ENCODE measurements at regions not wholly inside any gene's neighbourhood (a gene's known extent, or its start where the extent isn't known, plus 50 kb on each side); places are given as distances from the start of the nearest gene placed in this dataset.

- FAIRE-seq (no peak), DNase-seq (ENCODE audit: insufficient read length) (no peak)
- TF ChIP-seq POLR2AphosphoS5 (IDR thresholded peaks at IDR 0.05; ENCODE audit: low read depth, low read length), result no peak
- TF ChIP-seq POLR2A (IDR thresholded peaks at IDR 0.05; ENCODE audit: low read depth, low read length), result no peak
- no peak for TF ChIP-seq TAF1 (IDR thresholded peaks at IDR 0.05; ENCODE audit: borderline replicate concordance, low read depth, low read length)
Measured at GRCh38 chr18:24819141-24819890, 358.9 kb downstream of the HRH4 start.

DNA sequence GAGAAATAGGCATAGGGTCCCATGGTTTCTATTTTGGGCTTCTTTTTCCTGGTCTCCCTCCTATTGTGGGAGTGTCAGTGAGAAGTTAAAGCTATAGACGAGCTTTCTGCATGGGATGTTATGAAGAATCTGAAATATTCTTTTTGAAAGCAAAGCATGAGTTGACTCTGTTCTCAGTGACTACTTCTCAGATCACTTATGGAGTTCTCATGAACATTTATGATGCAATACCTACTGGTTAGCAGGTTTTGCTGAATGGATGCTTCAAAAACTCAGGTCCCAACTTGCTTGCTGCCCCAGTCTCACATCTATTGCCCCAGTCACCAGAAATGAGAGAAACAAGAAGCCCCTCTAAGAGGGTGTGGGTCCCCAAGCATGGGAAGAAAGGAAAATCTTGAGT is 365.0 kb downstream of the HRH4 start:
- TF ChIP-seq TAF1 (IDR thresholded peaks at IDR 0.05; ENCODE audit: borderline replicate concordance, low read depth, low read length) (no peak), POLR2AphosphoS5 (IDR thresholded peaks at IDR 0.05; ENCODE audit: low read depth, low read length) (no peak), POLR2A (IDR thresholded peaks at IDR 0.05; ENCODE audit: low read depth, low read length) (no peak)
- no peak for FAIRE-seq
- DNase-seq (ENCODE audit: insufficient read length), result no peak

DNA sequence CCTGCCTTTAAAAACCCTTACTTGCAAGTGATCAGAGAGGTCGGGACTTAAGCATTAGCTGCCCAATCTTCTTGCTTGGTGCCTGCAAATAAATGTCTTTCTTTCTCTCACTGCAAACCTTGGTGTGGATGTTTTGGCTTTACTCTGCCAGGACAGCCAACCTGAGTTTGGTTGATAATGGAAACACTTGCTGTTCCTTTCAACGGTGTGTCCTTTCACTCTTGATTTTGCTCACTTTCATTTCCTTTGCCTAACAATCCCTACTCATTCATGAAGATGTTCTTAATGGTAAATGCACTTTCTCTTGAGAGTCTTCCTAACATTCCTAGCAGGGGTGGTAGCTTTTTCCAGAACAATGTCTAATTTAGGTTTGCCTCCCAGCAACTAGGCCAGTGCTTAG is 366.2 kb downstream of the HRH4 start:
- TF ChIP-seq POLR2AphosphoS5 (IDR thresholded peaks at IDR 0.05; ENCODE audit: low read depth, low read length) (no peak), TAF1 (IDR thresholded peaks at IDR 0.05; ENCODE audit: borderline replicate concordance, low read depth, low read length) (no peak), POLR2A (IDR thresholded peaks at IDR 0.05; ENCODE audit: low read depth, low read length) (no peak)
- FAIRE-seq (no peak), DNase-seq (ENCODE audit: insufficient read length) (no peak)

GRCh38 chr18:24827501-24827900 is 367.1 kb downstream of the HRH4 start:
- TF ChIP-seq POLR2AphosphoS5 (IDR thresholded peaks at IDR 0.05; ENCODE audit: low read depth, low read length) (no peak), POLR2A (IDR thresholded peaks at IDR 0.05; ENCODE audit: low read depth, low read length) (no peak), TAF1 (IDR thresholded peaks at IDR 0.05; ENCODE audit: borderline replicate concordance, low read depth, low read length) (no peak)
- DNase-seq (ENCODE audit: insufficient read length), result no peak
- FAIRE-seq, result no peak

DNA sequence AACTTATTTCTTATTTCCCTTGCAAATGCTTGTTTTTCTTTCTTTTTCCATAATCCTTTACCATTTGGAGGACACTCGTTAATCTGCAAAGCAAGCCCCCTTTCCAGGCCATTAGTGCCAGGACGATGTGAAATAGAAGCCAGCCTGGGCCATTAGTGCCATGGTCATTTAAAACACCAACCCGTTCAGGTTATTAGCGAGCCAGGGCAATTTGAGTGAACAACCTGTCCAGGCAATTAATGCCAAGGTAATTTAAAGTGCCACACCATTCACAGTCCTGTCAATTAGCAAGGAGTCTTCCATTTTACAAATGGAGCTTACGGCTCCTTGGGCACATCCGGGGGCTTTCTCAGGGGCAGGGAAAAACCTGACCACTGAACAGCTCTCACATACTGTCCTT is 370.6 kb downstream of the HRH4 start:
- TF ChIP-seq TAF1 (IDR thresholded peaks at IDR 0.05; ENCODE audit: borderline replicate concordance, low read depth, low read length) (no peak), POLR2A (IDR thresholded peaks at IDR 0.05; ENCODE audit: low read depth, low read length) (no peak), POLR2AphosphoS5 (IDR thresholded peaks at IDR 0.05; ENCODE audit: low read depth, low read length) (no peak)
- DNase-seq (ENCODE audit: insufficient read length), result no peak
- FAIRE-seq, result no peak

DNA sequence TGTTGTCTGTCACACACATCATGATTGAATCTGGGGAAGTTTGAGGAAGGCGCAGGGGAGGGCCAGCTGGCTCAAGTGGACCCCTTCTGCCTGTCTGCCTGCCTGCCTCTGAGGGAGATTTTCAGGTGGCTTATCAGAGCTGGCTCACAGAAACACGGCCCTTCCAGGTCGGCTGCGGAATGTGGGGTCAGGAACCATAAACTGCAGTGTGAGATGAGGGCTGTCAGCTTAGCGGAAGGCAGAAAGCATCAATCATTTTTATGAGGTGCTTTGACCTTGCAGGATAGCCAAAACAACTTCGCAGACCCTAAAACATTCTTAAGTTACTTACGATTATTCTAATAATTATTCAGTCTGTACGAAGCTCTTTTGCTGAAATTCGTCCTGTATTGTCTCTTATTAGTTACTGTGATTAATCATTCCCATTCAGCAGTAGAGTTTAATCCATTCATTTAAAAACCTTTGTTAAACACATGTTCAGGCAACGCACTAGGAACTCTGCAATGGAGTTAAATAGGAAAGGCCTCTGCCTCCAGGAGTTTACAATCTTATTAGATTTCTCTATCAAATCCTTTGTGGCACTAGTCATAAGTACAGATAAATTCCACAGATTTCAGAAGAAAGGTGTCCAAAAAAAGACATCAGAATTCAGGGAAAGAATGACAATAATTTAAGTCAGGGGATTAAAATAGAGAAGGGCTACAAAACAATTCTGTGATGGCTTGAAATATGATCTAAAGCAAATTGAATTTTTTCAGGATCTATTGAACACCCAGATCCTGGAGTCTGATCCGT is 371.6 kb downstream of the HRH4 start:
- TF ChIP-seq POLR2A (IDR thresholded peaks at IDR 0.05; ENCODE audit: low read depth, low read length) (no peak), TAF1 (IDR thresholded peaks at IDR 0.05; ENCODE audit: borderline replicate concordance, low read depth, low read length) (no peak), POLR2AphosphoS5 (IDR thresholded peaks at IDR 0.05; ENCODE audit: low read depth, low read length) (no peak)
- no peak for FAIRE-seq
- no peak for DNase-seq (ENCODE audit: insufficient read length)

DNA sequence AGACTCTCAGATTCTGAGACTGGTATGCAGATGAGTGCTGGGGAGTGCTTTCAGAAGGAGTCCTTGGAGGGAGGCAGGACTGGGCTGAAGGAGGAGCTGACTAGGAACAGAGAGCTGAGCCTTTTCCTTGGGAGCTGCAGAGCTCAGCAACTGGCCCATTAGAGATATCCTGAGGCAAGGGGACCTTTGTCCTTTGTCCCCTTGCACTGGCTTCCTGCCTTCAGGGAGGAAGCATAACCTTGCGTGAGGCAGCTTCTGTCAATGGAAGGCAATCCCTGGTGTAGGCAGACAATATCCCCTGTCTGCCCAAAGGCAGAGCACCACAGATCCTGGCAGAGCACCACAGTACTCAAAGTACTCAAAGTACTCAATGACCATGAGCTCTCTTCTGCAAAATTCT is 375.3 kb downstream of the HRH4 start:
- DNase-seq (ENCODE audit: insufficient read length) (no peak), FAIRE-seq (no peak)
- TF ChIP-seq TAF1 (IDR thresholded peaks at IDR 0.05; ENCODE audit: borderline replicate concordance, low read depth, low read length) (no peak), POLR2AphosphoS5 (IDR thresholded peaks at IDR 0.05; ENCODE audit: low read depth, low read length) (no peak), POLR2A (IDR thresholded peaks at IDR 0.05; ENCODE audit: low read depth, low read length) (no peak)

GRCh38 chr18:24837066-24837465 is 376.6 kb downstream of the HRH4 start:
- no peak for DNase-seq (ENCODE audit: insufficient read length)
- no peak for FAIRE-seq
- TF ChIP-seq TAF1 (IDR thresholded peaks at IDR 0.05; ENCODE audit: borderline replicate concordance, low read depth, low read length), result no peak
- no peak for TF ChIP-seq POLR2AphosphoS5 (IDR thresholded peaks at IDR 0.05; ENCODE audit: low read depth, low read length)
- TF ChIP-seq POLR2A (IDR thresholded peaks at IDR 0.05; ENCODE audit: low read depth, low read length), result no peak

DNA sequence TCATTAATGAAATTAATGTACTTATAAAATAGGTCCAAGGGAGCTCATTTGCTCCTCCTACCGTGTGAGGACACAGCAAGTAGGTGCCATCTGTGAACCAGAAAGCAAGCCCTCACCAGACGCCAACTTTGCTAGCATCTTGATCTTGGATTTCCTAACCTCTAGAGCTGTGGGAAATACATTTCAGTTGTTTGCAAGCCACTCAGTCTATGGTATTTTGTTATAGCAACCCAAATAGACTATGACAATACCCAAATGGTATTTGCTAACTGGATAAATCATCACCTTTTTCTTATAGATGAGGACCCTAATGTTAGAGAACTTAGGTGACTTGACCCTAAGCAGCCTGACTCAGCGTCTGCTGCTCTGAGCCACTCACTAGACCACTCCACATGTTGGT is 379.6 kb downstream of the HRH4 start:
- FAIRE-seq (no peak), DNase-seq (ENCODE audit: insufficient read length) (no peak)
- TF ChIP-seq POLR2A (IDR thresholded peaks at IDR 0.05; ENCODE audit: low read depth, low read length) (no peak), POLR2AphosphoS5 (IDR thresholded peaks at IDR 0.05; ENCODE audit: low read depth, low read length) (no peak), TAF1 (IDR thresholded peaks at IDR 0.05; ENCODE audit: borderline replicate concordance, low read depth, low read length) (no peak)

DNA sequence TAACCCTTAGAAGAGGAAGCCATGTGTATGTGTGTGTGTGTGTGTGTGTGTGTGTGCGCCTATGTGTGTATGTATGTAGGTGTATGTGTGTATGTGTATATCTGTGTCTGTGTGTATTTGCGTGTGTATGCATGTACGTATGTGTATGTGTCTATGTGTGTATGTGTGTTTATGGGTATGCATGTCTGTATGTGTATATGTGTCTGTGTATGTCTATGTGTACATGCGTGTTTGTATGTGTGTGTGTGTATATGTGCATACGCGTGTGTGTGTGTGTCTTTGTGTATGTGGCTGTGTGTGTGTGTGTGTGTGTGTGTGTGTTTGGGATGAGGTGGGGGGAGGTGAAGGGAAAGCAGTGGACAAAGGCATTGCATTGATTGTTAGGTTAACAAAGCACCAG is 380.2 kb downstream of the HRH4 start:
- DNase-seq (ENCODE audit: insufficient read length) (no peak), FAIRE-seq (no peak)
- TF ChIP-seq TAF1 (IDR thresholded peaks at IDR 0.05; ENCODE audit: borderline replicate concordance, low read depth, low read length), result no peak
- TF ChIP-seq POLR2AphosphoS5 (IDR thresholded peaks at IDR 0.05; ENCODE audit: low read depth, low read length), result no peak
- TF ChIP-seq POLR2A (IDR thresholded peaks at IDR 0.05; ENCODE audit: low read depth, low read length), result no peak

DNA sequence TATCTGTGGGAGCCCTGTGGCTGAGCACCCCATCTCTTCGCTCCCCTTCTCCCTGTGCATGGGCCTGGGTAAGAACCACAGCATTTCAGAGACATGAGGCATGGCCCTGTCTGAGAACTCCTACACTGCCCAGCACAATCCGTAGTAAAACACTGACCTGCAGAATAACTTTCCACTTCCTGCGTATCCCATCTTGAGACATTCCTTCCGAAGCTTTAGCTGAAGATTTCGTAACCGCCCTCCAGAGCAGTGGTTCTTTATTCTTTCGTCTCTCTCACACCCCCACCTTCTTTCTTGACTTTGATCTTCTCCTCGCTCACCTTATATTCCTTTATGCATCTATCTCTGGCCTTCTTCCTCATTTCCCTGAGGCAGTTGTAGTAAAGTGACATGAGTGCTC is 381.1 kb downstream of the HRH4 start:
- TF ChIP-seq TAF1 (IDR thresholded peaks at IDR 0.05; ENCODE audit: borderline replicate concordance, low read depth, low read length) (no peak), POLR2AphosphoS5 (IDR thresholded peaks at IDR 0.05; ENCODE audit: low read depth, low read length) (no peak), POLR2A (IDR thresholded peaks at IDR 0.05; ENCODE audit: low read depth, low read length) (no peak)
- no peak for FAIRE-seq
- no peak for DNase-seq (ENCODE audit: insufficient read length)

DNA sequence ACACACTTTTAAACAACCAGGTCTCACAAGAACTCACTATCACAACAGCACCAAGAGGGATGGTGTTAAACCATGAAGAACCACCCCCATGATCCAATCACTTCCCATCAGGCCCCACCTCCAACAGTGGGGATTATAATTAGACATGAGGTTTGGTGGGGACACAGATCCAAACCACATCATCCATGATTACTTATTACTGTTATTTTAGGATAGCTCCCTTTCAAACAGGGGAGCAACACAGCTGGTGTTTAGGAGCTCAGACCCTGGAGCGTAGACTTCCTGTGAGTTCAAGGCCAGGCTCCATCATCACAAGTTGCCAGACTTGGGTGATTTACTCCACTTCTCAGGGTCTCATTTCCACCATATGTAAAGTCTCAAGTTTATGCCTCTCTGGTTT is 382.7 kb downstream of the HRH4 start:
- no peak for FAIRE-seq
- TF ChIP-seq POLR2A (IDR thresholded peaks at IDR 0.05; ENCODE audit: low read depth, low read length) (no peak), POLR2AphosphoS5 (IDR thresholded peaks at IDR 0.05; ENCODE audit: low read depth, low read length) (no peak), TAF1 (IDR thresholded peaks at IDR 0.05; ENCODE audit: borderline replicate concordance, low read depth, low read length) (no peak)

More for the DNA sequence above, 382.7 kb downstream of the HRH4 start:
- no peak for DNase-seq (ENCODE audit: insufficient read length)
